Activated CD8-positive, alpha-beta memory T cell treated with anti-CD3 and anti-CD28 coated beads, Interleukin-2, amount 50 U/mL, for 1 hour (primary cell): ENCODE measurements at regions not wholly inside any gene's neighbourhood (a gene's known extent, or its start where the extent isn't known, plus 50 kb on each side); places are given as distances from the start of the nearest gene placed in this dataset.

ENCODE experiments used
- DNase-seq: peaks from one replicate; pipeline ENCODE4 v3.0.0-alpha.2; 2020; ENCODE audit errors: extremely low read depth

GRCh38 chr10:123494301-123494808 lies 171.8 kb upstream of the GPR26 start:
- DNase-seq = no peak

- DNase-seq = no peak
Observed at GRCh38 chr10:123496375-123496774, 169.8 kb upstream of the GPR26 start.

- no peak for DNase-seq
Observed at GRCh38 chr10:123496996-123497660, 169.0 kb upstream of the GPR26 start.

- no peak for DNase-seq
Observed at GRCh38 chr10:123500110-123500509, 166.0 kb upstream of the GPR26 start.

- DNase-seq = no peak
Observed at GRCh38 chr10:123501148-123501547, 165.0 kb upstream of the GPR26 start.

GRCh38 chr10:123502983-123503382 lies 163.2 kb upstream of the GPR26 start:
- no peak for DNase-seq

- no peak for DNase-seq
Observed at GRCh38 chr10:123506455-123506854, 159.7 kb upstream of the GPR26 start.

- no peak for DNase-seq
Observed at GRCh38 chr10:123507298-123507697, 158.9 kb upstream of the GPR26 start.

GRCh38 chr10:123509338-123509737 lies 156.8 kb upstream of the GPR26 start:
- DNase-seq = no peak

GRCh38 chr10:123512901-123513775 lies 153.0 kb upstream of the GPR26 start:
- no peak for DNase-seq

- DNase-seq = no peak
Observed at GRCh38 chr10:123513870-123514269, 152.3 kb upstream of the GPR26 start.

- no peak for DNase-seq
Observed at GRCh38 chr10:123514996-123515395, 151.2 kb upstream of the GPR26 start.

- DNase-seq = no peak
Observed at GRCh38 chr10:123515661-123516060, 150.5 kb upstream of the GPR26 start.

GRCh38 chr10:123516291-123516690 lies 149.9 kb upstream of the GPR26 start:
- DNase-seq = no peak

- DNase-seq = no peak
Observed at GRCh38 chr10:123517426-123517825, 148.7 kb upstream of the GPR26 start.

- DNase-seq = no peak
Observed at GRCh38 chr10:123517901-123518300, 148.3 kb upstream of the GPR26 start.

- DNase-seq = no peak
Observed at GRCh38 chr10:123518765-123519164, 147.4 kb upstream of the GPR26 start.

- no peak for DNase-seq
Observed at GRCh38 chr10:123519861-123520260, 146.3 kb upstream of the GPR26 start.

- DNase-seq = no peak
Observed at GRCh38 chr10:123521076-123521475, 145.1 kb upstream of the GPR26 start.

GRCh38 chr10:123521556-123521955 lies 144.6 kb upstream of the GPR26 start:
- DNase-seq = no peak

GRCh38 chr10:123522702-123523312 lies 143.3 kb upstream of the GPR26 start:
- no peak for DNase-seq

GRCh38 chr10:123523833-123524232 lies 142.3 kb upstream of the GPR26 start:
- DNase-seq = no peak
